GM12891 (cell line): ENCODE measurements at regions not wholly inside any gene's neighbourhood (a gene's known extent, or its start where the extent isn't known, plus 50 kb on each side); places are given as distances from the start of the nearest gene placed in this dataset.

Source experiments
- POLR2A ChIP-seq: IDR thresholded peaks from 2 replicates; pipeline ENCODE4 v1.6.1; 2011; ENCODE audit warnings: low read depth, low read length, control low read depth
- POLR2AphosphoS5 ChIP-seq: IDR thresholded peaks from 2 replicates; pipeline ENCODE4 v1.6.1; 2011; ENCODE audit warnings: low read depth, low read length, control low read depth

- TF ChIP-seq POLR2A (no peak), POLR2AphosphoS5 (no peak)
These were observed 507.7 kb downstream of the IGSF11 start for GRCh38 chr3:118526758-118527513.
